ENCODE measurements at regions not wholly inside any gene's neighbourhood (a gene's known extent, or its start where the extent isn't known, plus 50 kb on each side); places are given as distances from the start of the nearest gene placed in this dataset.

- TF ChIP-seq EZH2phosphoT487 (IDR thresholded peaks at IDR 0.05; ENCODE audit: unreplicated experiment) (no peak), ZNF114 (CRISPR knock-in tag; IDR thresholded peaks at IDR 0.05) (no peak), STAT1 (IDR thresholded peaks at IDR 0.05; ENCODE audit: unreplicated experiment) (no peak), NANOG (IDR thresholded peaks at IDR 0.05; ENCODE audit: borderline replicate concordance) (no peak), JUNB (IDR thresholded peaks at IDR 0.05; ENCODE audit: unreplicated experiment) (no peak)
These were observed 893.5 kb downstream of the TBC1D22A start (continued) for GRCh38 chr22:47655930-47656329.

DNA sequence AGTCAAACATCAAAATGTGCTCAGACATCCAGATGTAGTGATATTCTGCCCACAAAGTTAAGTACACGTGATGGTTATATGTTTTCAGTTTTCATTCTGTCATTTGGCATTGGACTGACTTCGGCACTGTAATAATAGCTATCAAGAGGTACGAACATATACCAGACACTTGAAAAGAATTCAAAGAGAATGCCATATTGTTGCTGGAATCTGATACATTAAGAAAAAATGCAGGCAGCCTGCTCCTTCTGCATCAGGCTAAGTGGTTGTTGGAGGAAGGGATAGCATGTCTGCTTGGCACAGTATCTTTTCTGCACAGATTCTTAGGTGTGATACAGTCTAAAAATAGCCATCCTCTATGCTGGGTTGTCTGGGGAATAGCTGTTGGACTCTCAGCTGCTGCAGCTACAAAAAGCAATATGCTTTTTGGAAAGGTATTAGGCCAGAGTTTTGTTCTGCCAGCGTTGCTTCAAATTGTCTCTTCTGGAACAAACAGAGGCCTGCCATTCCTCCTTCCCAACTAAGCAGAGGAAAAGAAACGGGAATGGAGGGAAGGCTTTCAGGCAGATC lies 892.6 kb downstream of the TBC1D22A start:
- no peaks in the 10 kb centered on the region for H4K20me1 ChIP-seq (replicated peaks; ENCODE audit: insufficient read depth)
- Mint-ChIP-seq H3K36me3 (ENCODE audit: low read depth) (no peaks in the 10 kb centered on the region; the same call in 1 of the 3 replicates), H3K9me3 (peaks cover 6% of the 10 kb centered on the region), H3K27me3 (ENCODE audit: insufficient read depth, low read depth, poor library complexity) (peaks cover 3% of the 10 kb centered on the region), H3K27ac (no peak overlapping the region), H3K4me1 (peaks cover under 1% of the 10 kb centered on the region; the same call in 2 of the 3 replicates), H3K4me3 (no peak overlapping the region)
- no peaks in the 10 kb centered on the region for H3K9me2 ChIP-seq (ENCODE audit: insufficient read depth)
- no peak for TF ChIP-seq CTCF (conservative IDR thresholded peaks at IDR 0.05; ENCODE audit: low read depth in 2 of 2)
- DNase-seq (ENCODE audit: low spot score) (no peak), ATAC-seq (no peak)
- no peak overlapping the region for H2AFZ ChIP-seq
- H3K36me3 ChIP-seq (ENCODE audit: insufficient read depth): no peaks in the 10 kb centered on the region; the same call in 1 of the 2 replicates
- no peaks in the 10 kb centered on the region for H3K27me3 ChIP-seq (ENCODE audit: insufficient read depth)
- H3K4me1 ChIP-seq (ENCODE audit: insufficient read depth): no peaks in the 10 kb centered on the region
- no peak overlapping the region for H3K4me3 ChIP-seq
- H3K27ac ChIP-seq (ENCODE audit: low read depth): no peak overlapping the region
- no peaks in the 10 kb centered on the region for H3K79me2 ChIP-seq (replicated peaks; ENCODE audit: insufficient read depth)
- H3K4me2 ChIP-seq: no peak overlapping the region
- H3F3A ChIP-seq (replicated peaks; ENCODE audit: low read depth): no peaks in the 10 kb centered on the region

DNA sequence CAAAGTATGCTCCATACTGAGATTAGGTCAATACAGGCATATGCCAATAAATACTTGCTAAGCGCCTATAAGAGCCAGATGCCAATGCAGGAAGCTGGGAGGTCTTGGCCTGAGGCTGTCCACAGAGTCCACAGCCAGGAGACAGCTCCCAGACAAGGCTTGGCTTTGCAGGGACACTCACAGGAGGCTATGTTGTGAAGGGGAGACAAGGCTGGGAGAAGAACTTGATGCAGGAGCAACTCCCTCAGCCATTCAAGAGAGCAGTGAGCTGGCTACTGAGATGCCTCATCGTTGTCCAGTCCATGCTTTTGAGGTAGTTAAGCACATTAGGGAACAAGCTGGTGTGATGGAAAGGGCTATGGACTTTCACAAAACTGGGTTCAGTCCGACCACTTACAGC lies 891.5 kb downstream of the TBC1D22A start:
- no peaks in the 10 kb centered on the region; the same call in 2 of the 3 replicates for H3K4me1 Mint-ChIP-seq
- no peak for TF ChIP-seq CREB1 (CRISPR knock-in tag; IDR thresholded peaks at IDR 0.05; ENCODE audit: low read depth)
- TF ChIP-seq REST (IDR thresholded peaks at IDR 0.05; ENCODE audit: unreplicated experiment): no peak
- TF ChIP-seq ZNF114 (CRISPR knock-in tag; IDR thresholded peaks at IDR 0.05): no peak
- H3K27ac ChIP-seq (ENCODE audit: low read depth): no peak overlapping the region
- no peaks in the 10 kb centered on the region for H3K9me2 ChIP-seq (ENCODE audit: insufficient read depth)
- no peak for ATAC-seq
- no peaks in the 10 kb centered on the region; the same call in 1 of the 2 replicates for H3K36me3 ChIP-seq (ENCODE audit: insufficient read depth)
- no peaks in the 10 kb centered on the region for H3F3A ChIP-seq (replicated peaks; ENCODE audit: low read depth)
- no peak overlapping the region for H3K27ac Mint-ChIP-seq
- no peaks in the 10 kb centered on the region for H4K20me1 ChIP-seq (replicated peaks; ENCODE audit: insufficient read depth)
- H3K4me3 ChIP-seq: no peak overlapping the region
- no peak for DNase-seq (ENCODE audit: low spot score)
- H3K36me3 Mint-ChIP-seq (ENCODE audit: low read depth): no peaks in the 10 kb centered on the region; the same call in 1 of the 3 replicates
- no peaks in the 10 kb centered on the region for H3K27me3 ChIP-seq (ENCODE audit: insufficient read depth)
- peaks cover 5% of the 10 kb centered on the region for H3K9me3 Mint-ChIP-seq
- H3K79me2 ChIP-seq (replicated peaks; ENCODE audit: insufficient read depth): no peaks in the 10 kb centered on the region
- peaks cover 3% of the 10 kb centered on the region for H3K27me3 Mint-ChIP-seq (ENCODE audit: insufficient read depth, low read depth, poor library complexity)
- no peak overlapping the region for H3K4me3 Mint-ChIP-seq
- H3K4me2 ChIP-seq: no peak overlapping the region
- H2AFZ ChIP-seq: no peak overlapping the region
- no peaks in the 10 kb centered on the region for H3K4me1 ChIP-seq (ENCODE audit: insufficient read depth)

Data from GM23338 (cell line).